Esophagus (tissue), 2 donors: ENCODE measurements at regions not wholly inside any gene's neighbourhood (a gene's known extent, or its start where the extent isn't known, plus 50 kb on each side); places are given as distances from the start of the nearest gene placed in this dataset.

Experiments used
- H3K27ac ChIP-seq, 2 donors: one replicate each; pipeline ENCODE4 v1.5.1; 2013; ENCODE audit warnings: low read depth in 2 of 2, mild to moderate bottlenecking in 2 of 2, inconsistent platforms in 1 of 2, low read length in 1 of 2, moderate library complexity in 1 of 2
- H3K27me3 ChIP-seq, 2 donors: one replicate each; pipeline ENCODE4 v1.6.1; 2013; ENCODE audit warnings: low read length in 2 of 2, control low read depth in 1 of 2, mild to moderate bottlenecking in 1 of 2; ENCODE audit not compliant: insufficient read depth in 2 of 2, control insufficient read depth in 1 of 2
- H3K36me3 ChIP-seq, 2 donors: one replicate each; pipeline ENCODE4 v1.6.1; 2013; ENCODE audit warnings: low read length in 1 of 2; ENCODE audit not compliant: control insufficient read depth in 2 of 2, insufficient read depth in 2 of 2
- H3K4me1 ChIP-seq, 2 donors: one replicate each; pipeline ENCODE4 v1.6.1; 2013; ENCODE audit warnings: low read length in 1 of 2; ENCODE audit not compliant: control insufficient read depth in 2 of 2, insufficient read depth in 2 of 2
- H3K4me3 ChIP-seq, 2 donors: one replicate each; pipeline ENCODE4 v1.5.1; 2013; ENCODE audit warnings: low read length in 2 of 2, mild to moderate bottlenecking in 2 of 2, low read depth in 1 of 2, moderate library complexity in 1 of 2
- H3K9me3 ChIP-seq, 2 donors: one replicate each; pipeline ENCODE4 v1.6.1; 2013; ENCODE audit warnings: mild to moderate bottlenecking in 2 of 2, low read depth in 1 of 2, low read length in 1 of 2, moderate library complexity in 1 of 2; ENCODE audit not compliant: control insufficient read depth in 2 of 2, insufficient read depth in 1 of 2
- WGBS, 2 donors: extraction: QIAGEN DNeasy Blood & Tissue Kit; methylation state at CpG; one replicate each; pipeline ENCODE4 v1.1.7; 2013; 5-methylcytosine and 5-hydroxymethylcytosine counted together
- donor health status: healthy with polysubstance abuse.
- donor health status: Bipolar disorder and iron deficiency.

DNA sequence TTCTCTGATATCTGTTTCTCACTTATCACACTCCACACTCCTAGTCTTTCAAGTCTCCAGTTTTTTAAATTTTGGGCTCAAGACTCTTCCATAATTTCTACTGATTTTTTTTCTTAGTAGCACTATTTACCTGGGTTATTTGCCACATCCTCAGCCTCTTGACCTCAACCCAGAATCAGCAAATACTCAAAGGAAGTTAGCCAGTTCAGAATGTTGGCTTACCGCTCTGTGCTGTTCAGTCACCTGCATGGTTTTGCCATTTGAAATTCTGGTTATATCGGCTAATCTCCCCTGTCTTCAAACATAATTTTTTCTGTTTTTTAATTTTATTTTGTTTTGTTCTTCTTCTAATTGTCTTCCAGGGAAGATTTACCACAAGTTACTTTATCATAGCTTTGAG is 412.6 kb downstream of the PTH2R start:
- no peaks in the 10 kb centered on the region for H3K4me1 ChIP-seq
- no peaks in the 10 kb centered on the region for H3K36me3 ChIP-seq
- no peaks in the 10 kb centered on the region for H3K27me3 ChIP-seq
- H3K9me3 ChIP-seq: no peaks in the 10 kb centered on the region
- no peak overlapping the region for H3K4me3 ChIP-seq
- WGBS, 2 donors: 83 to 87% methylated on average over 2 of the region's 2 CpGs
- no peak overlapping the region for H3K27ac ChIP-seq

DNA sequence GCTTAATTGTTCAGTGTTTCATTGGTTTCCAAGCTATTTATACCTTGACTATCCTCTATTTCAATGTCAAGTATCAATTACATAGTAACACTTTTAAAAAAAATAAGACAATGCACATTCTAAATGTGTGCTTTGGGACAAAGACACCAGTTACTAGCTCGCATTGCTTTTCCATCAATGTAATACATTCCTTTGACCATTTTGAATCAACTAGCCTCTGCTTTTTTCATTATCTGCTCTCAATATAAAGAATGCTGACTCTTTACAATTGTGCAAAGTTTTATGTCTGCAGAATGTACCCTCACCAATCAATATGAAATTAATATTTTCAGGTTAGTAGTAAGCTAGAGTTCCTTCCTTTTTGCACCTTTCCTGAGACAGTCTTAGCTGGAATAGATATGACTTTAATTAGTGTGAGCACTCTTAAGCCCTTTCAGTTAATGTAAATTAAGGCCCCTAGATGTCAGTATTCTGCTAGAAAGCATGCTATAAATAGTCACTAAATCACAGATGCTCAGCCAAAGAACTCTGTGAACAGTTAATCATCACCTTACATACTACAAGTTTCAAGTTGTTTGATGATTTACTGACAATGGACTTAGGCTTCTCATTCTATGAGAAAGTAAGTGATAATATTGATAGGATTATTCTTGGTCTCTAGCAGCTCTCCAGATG is 413.6 kb downstream of the PTH2R start:
- H3K9me3 ChIP-seq: no peaks in the 10 kb centered on the region
- H3K4me3 ChIP-seq: no peak overlapping the region
- H3K27ac ChIP-seq: no peak overlapping the region
- H3K27me3 ChIP-seq: no peaks in the 10 kb centered on the region
- WGBS, 2 donors: 56 to 58% methylated on average over 1 of the region's 1 CpG
- H3K36me3 ChIP-seq: no peaks in the 10 kb centered on the region
- no peaks in the 10 kb centered on the region for H3K4me1 ChIP-seq

DNA sequence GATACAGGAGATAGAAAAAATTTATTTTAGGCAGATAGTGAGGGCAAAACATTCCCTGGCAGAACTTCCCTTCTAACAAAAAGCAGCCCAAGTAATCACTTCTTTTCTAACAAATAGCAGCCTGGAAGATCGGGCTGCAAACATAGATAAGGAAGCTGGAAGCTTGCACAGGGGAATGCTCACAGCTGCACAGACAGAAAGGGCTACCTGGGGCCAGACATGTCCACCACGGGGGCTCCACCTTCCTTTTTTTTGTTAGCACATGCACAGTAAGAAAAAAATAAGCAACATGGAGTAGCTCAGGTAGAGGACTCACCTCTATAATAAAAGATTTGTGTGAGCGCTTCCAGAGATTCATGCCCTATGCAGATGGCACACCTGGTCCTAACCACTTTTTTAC is 420.5 kb downstream of the PTH2R start:
- no peak overlapping the region for H3K4me3 ChIP-seq
- no peak overlapping the region for H3K27ac ChIP-seq
- H3K36me3 ChIP-seq: no peaks in the 10 kb centered on the region
- 38 to 44% methylated on average over 3 of the region's 3 CpGs for WGBS, 2 donors
- no peaks in the 10 kb centered on the region for H3K4me1 ChIP-seq
- H3K27me3 ChIP-seq: no peaks in the 10 kb centered on the region
- no peaks in the 10 kb centered on the region for H3K9me3 ChIP-seq

- no peaks in the 10 kb centered on the region for H3K27me3 ChIP-seq
- H3K36me3 ChIP-seq: no peaks in the 10 kb centered on the region
- H3K9me3 ChIP-seq: no peaks in the 10 kb centered on the region
- no peak overlapping the region for H3K27ac ChIP-seq
- H3K4me1 ChIP-seq: no peaks in the 10 kb centered on the region
- H3K4me3 ChIP-seq: no peak overlapping the region
- WGBS, 2 donors: 48 to 60% methylated on average over 4 of the region's 4 CpGs
These were observed 421.1 kb downstream of the PTH2R start for GRCh38 chr2:208827549-208828221.

GRCh38 chr2:208830203-208830602 is 423.6 kb downstream of the PTH2R start:
- no peak overlapping the region for H3K4me3 ChIP-seq
- 76 to 77% methylated on average over 3 of the region's 3 CpGs for WGBS, 2 donors
- no peak overlapping the region for H3K27ac ChIP-seq

GRCh38 chr2:208847651-208848050 is 441.1 kb downstream of the PTH2R start:
- peaks cover 0 to 6% of the 10 kb centered on the region in 2 donors for H3K9me3 ChIP-seq
- no peak overlapping the region for H3K27ac ChIP-seq
- no peaks in the 10 kb centered on the region for H3K36me3 ChIP-seq
- H3K4me3 ChIP-seq: no peak overlapping the region
- 65 to 72% methylated on average over 1 of the region's 1 CpG for WGBS, 2 donors
- H3K4me1 ChIP-seq: no peaks in the 10 kb centered on the region
- no peaks in the 10 kb centered on the region for H3K27me3 ChIP-seq

More at GRCh38 chr2:208830203-208830602, 423.6 kb downstream of the PTH2R start:
- H3K36me3 ChIP-seq: no peaks in the 10 kb centered on the region
- H3K27me3 ChIP-seq: no peaks in the 10 kb centered on the region
- H3K9me3 ChIP-seq: no peaks in the 10 kb centered on the region
- no peaks in the 10 kb centered on the region for H3K4me1 ChIP-seq

GRCh38 chr2:208854717-208855116 is 448.1 kb downstream of the PTH2R start:
- Histone ChIP-seq H3K9me3 (peaks cover 4 to 14% of the 10 kb centered on the region in 2 donors), H3K27ac (no peak overlapping the region), H3K4me3 (no peak overlapping the region), H3K4me1 (no peaks in the 10 kb centered on the region), H3K36me3 (no peaks in the 10 kb centered on the region), H3K27me3 (no peaks in the 10 kb centered on the region)
- WGBS, 2 donors: 87 to 89% methylated on average over 6 of the region's 6 CpGs

GRCh38 chr2:208867374-208867773 is 460.8 kb downstream of the PTH2R start:
- Histone ChIP-seq H3K9me3 (peaks cover 0 to 2% of the 10 kb centered on the region in 2 donors), H3K36me3 (no peaks in the 10 kb centered on the region), H3K27me3 (no peaks in the 10 kb centered on the region), H3K4me3 (no peak overlapping the region), H3K27ac (no peak overlapping the region), H3K4me1 (no peaks in the 10 kb centered on the region)

GRCh38 chr2:208872591-208872990 is 466.0 kb downstream of the PTH2R start:
- Histone ChIP-seq H3K27ac (no peak overlapping the region), H3K9me3 (peaks cover 0 to 2% of the 10 kb centered on the region in 2 donors), H3K4me1 (no peaks in the 10 kb centered on the region), H3K4me3 (no peak overlapping the region), H3K27me3 (no peaks in the 10 kb centered on the region), H3K36me3 (no peaks in the 10 kb centered on the region)
- 52 to 57% methylated on average over 3 of the region's 3 CpGs for WGBS, 2 donors

GRCh38 chr2:208879666-208880065 is 473.1 kb downstream of the PTH2R start:
- Histone ChIP-seq H3K27me3 (no peaks in the 10 kb centered on the region), H3K4me3 (no peak overlapping the region), H3K36me3 (no peaks in the 10 kb centered on the region), H3K9me3 (peaks cover 0 to 2% of the 10 kb centered on the region in 2 donors), H3K27ac (no peak overlapping the region), H3K4me1 (no peaks in the 10 kb centered on the region)
- 75 to 84% methylated on average over 3 of the region's 3 CpGs for WGBS, 2 donors
